ENCODE measurements at regions not wholly inside any gene's neighbourhood (a gene's known extent, or its start where the extent isn't known, plus 50 kb on each side); places are given as distances from the start of the nearest gene placed in this dataset.
A peak's percentile ranks its signal among the peaks of the same experiment; 100 is the strongest.
"Not testable (repeated sequence)": the region's sequence is repeated elsewhere in the genome, so short reads cannot be mapped to it uniquely, and the experiment has no call there.

- TF ChIP-seq, protein P1, sequence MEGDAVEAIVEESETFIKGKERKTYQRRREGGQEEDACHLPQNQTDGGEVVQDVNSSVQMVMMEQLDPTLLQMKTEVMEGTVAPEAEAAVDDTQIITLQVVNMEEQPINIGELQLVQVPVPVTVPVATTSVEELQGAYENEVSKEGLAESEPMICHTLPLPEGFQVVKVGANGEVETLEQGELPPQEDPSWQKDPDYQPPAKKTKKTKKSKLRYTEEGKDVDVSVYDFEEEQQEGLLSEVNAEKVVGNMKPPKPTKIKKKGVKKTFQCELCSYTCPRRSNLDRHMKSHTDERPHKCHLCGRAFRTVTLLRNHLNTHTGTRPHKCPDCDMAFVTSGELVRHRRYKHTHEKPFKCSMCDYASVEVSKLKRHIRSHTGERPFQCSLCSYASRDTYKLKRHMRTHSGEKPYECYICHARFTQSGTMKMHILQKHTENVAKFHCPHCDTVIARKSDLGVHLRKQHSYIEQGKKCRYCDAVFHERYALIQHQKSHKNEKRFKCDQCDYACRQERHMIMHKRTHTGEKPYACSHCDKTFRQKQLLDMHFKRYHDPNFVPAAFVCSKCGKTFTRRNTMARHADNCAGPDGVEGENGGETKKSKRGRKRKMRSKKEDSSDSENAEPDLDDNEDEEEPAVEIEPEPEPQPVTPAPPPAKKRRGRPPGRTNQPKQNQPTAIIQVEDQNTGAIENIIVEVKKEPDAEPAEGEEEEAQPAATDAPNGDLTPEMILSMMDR (IDR thresholded peaks at IDR 0.05), result no peak
- no peak for TF ChIP-seq POLR2A (IDR thresholded peaks at IDR 0.05)
- peak overlapping the region in 1 of 4 donors; percentile 42 for H3K4me3 ChIP-seq
- H3K27ac ChIP-seq, result no peak overlapping the region
- peaks cover 0 to 57% (median 10%) of the 10 kb centered on the region in 4 donors for H3K27me3 ChIP-seq
- 68% methylated on average over 44 to 62 of the region's 72 CpGs for WGBS, 2 donors
- H3K9me3 ChIP-seq, result peaks cover 0 to 44% (median 16%) of the 10 kb centered on the region in 3 donors
- intact Hi-C loops (cut with DNase I), result no loop called here
- no peak for DNase-seq
- H3K4me1 ChIP-seq, result peaks cover 0 to 14% (median 0%) of the 10 kb centered on the region in 3 donors
- no peaks in the 10 kb centered on the region for H3K36me3 ChIP-seq
These were observed 151.7 kb downstream of the KCNJ18 start for GRCh38 chr17:21843951-21844590.

DNA sequence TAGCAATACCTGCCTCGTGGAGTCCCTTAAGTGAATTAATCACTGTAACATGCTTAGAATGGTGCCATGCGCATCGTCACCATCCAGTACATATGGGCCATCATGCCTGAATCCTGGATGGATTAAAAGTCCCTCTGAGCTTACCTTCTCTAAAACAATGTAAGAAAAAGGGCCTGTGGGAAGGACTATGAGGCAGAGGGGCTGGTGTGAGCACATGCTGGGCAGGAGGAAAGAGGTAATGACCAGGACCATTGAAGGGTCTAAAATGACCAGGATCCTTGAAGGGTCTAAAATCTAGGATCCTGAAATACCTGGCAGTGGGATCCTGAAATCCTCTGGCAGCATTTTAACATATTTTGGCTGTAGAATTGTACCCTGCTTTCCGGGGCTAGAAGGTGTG lies 156.2 kb downstream of the KCNJ18 start:
- WGBS, 2 donors, result 56 to 66% methylated on average over 4 of the region's 4 CpGs
- H3K4me1 ChIP-seq; DNase-seq; intact Hi-C loops (cut with DNase I); H3K27ac ChIP-seq; H3K36me3 ChIP-seq; H3K4me3 ChIP-seq: not testable (repeated sequence)
- Histone ChIP-seq H3K27me3 (peaks cover 0 to 17% (median 4%) of the 10 kb centered on the region in 4 donors), H3K9me3 (peaks cover 0 to 26% (median 7%) of the 10 kb centered on the region in 3 donors)

GRCh38 chr17:21849030-21849429 lies 156.7 kb downstream of the KCNJ18 start:
- DNase-seq; H3K27ac ChIP-seq; intact Hi-C loops (cut with DNase I); H3K4me1 ChIP-seq; H3K36me3 ChIP-seq; H3K4me3 ChIP-seq: not testable (repeated sequence)
- peaks cover 0 to 11% (median 1%) of the 10 kb centered on the region in 4 donors for H3K27me3 ChIP-seq
- peaks cover 0 to 21% (median 3%) of the 10 kb centered on the region in 3 donors for H3K9me3 ChIP-seq
- WGBS, 2 donors, result 22 to 51% methylated on average over 1 to 2 of the region's 2 CpGs

- intact Hi-C loops (cut with DNase I); H3K4me1 ChIP-seq; H3K4me3 ChIP-seq; H3K27ac ChIP-seq; H3K27me3 ChIP-seq; DNase-seq; H3K36me3 ChIP-seq: not testable (repeated sequence)
- H3K9me3 ChIP-seq, result peaks cover 0 to 18% (median 0%) of the 10 kb centered on the region in 3 donors
- WGBS, 2 donors, result 62 to 76% methylated on average over 3 to 4 of the region's 5 CpGs
These were observed 158.3 kb downstream of the KCNJ18 start for GRCh38 chr17:21850614-21851013.
